HepG2 (cell line): ENCODE measurements at regions not wholly inside any gene's neighbourhood (a gene's known extent, or its start where the extent isn't known, plus 50 kb on each side); places are given as distances from the start of the nearest gene placed in this dataset.

Experiments
- ZBTB7A ChIP-seq: sonication (generic); formaldehyde crosslinking; IDR thresholded peaks from 2 replicates; pipeline ENCODE4 v1.8.0; 2022; ENCODE audit warnings: mild to moderate bottlenecking, missing genetic modification reagents
- ZNF296 ChIP-seq: sonication (generic); formaldehyde crosslinking; conservative IDR thresholded peaks from 2 replicates; pipeline ENCODE4 v1.5.0; 2020; ENCODE audit warnings: mild to moderate bottlenecking, missing genetic modification reagents
- ZNF670 ChIP-seq: sonication (generic); formaldehyde crosslinking; IDR thresholded peaks from 2 replicates; pipeline ENCODE4 v1.8.0; 2022; ENCODE audit warnings: mild to moderate bottlenecking, missing genetic modification reagents, borderline replicate concordance

- TF ChIP-seq ZNF670 (no peak), ZBTB7A (CRISPR knock-in tag) (no peak), ZNF296 (CRISPR knock-in tag) (no peak)
Measured at GRCh38 chr14:53330441-53330840, 177.3 kb upstream of the DDHD1 start.
